Keratinocyte (primary cell): ENCODE measurements at regions not wholly inside any gene's neighbourhood (a gene's known extent, or its start where the extent isn't known, plus 50 kb on each side); places are given as distances from the start of the nearest gene placed in this dataset.

Experiments
- DNase-seq: peaks from one replicate; pipeline ENCODE4 v3.0.0-alpha.2; 2011; ENCODE audit warnings: low read depth, missing footprints, low spot score
- FAIRE-seq: peaks from 2 replicates; lab custom pipeline; 2011; peaks lifted over from hg19 to GRCh38; lab: Jason Lieb, UNC
- H2AFZ ChIP-seq: 2 replicates; pipeline ENCODE4 v1.6.0; 2012; ENCODE audit warnings: low read length, control low read depth, inconsistent platforms; ENCODE audit not compliant: control insufficient read depth
- H3K27ac ChIP-seq: 2 replicates; pipeline ENCODE4 v1.5.1; 2011; ENCODE audit warnings: low read length; ENCODE audit not compliant: control insufficient read depth, insufficient read depth
- H3K27me3 ChIP-seq: 3 replicates; pipeline ENCODE4 v1.6.0; 2011; ENCODE audit warnings: low read length; ENCODE audit not compliant: control insufficient read depth, insufficient read depth; ENCODE audit errors: extremely low read depth
- H3K36me3 ChIP-seq, 2 experiments: 2 replicates in 1 of 2; 3 replicates in 1 of 2; pipeline ENCODE4 v1.5.1; 2011; ENCODE audit warnings: low read length in 2 of 2, mild to moderate bottlenecking in 1 of 2; ENCODE audit not compliant: control insufficient read depth in 2 of 2, insufficient read depth in 2 of 2; ENCODE audit errors: extremely low read depth in 1 of 2
- H3K4me1 ChIP-seq: 3 replicates; pipeline ENCODE4 v1.5.1; 2011; ENCODE audit warnings: low read length; ENCODE audit not compliant: control insufficient read depth, insufficient read depth; ENCODE audit errors: extremely low read depth
- H3K4me2 ChIP-seq: 3 replicates; pipeline ENCODE4 v1.6.0; 2011; ENCODE audit warnings: low read depth, low read length; ENCODE audit not compliant: control insufficient read depth, insufficient read depth; ENCODE audit errors: extremely low read depth
- H3K4me3 ChIP-seq, 3 experiments: fragments of 200-600 bp in 1 of 3; sonication (generic) in 1 of 3; 2 replicates in 2 of 3; 3 replicates in 1 of 3; pipeline ENCODE4 v1.5.1; 2011 to 2016; ENCODE audit warnings: low read length in 3 of 3, mild to moderate bottlenecking in 3 of 3, control low read depth in 2 of 3, inconsistent platforms in 1 of 3, low read depth in 1 of 3, mixed read lengths in 1 of 3, mixed run types in 1 of 3, moderate library complexity in 1 of 3; ENCODE audit not compliant: control insufficient read depth in 2 of 3, insufficient read depth in 2 of 3; ENCODE audit errors: extremely low read depth in 1 of 3
- H3K79me2 ChIP-seq: 2 replicates; pipeline ENCODE4 v1.6.0; 2012; ENCODE audit warnings: low read length; ENCODE audit not compliant: control insufficient read depth, insufficient read depth
- H3K9ac ChIP-seq: 3 replicates; pipeline ENCODE4 v1.6.0; 2011; ENCODE audit warnings: low read length; ENCODE audit not compliant: control insufficient read depth, insufficient read depth; ENCODE audit errors: extremely low read depth
- H3K9me1 ChIP-seq: 3 replicates; pipeline ENCODE4 v1.6.0; 2011; ENCODE audit warnings: low read length; ENCODE audit not compliant: control insufficient read depth, insufficient read depth; ENCODE audit errors: extremely low read depth
- H3K9me3 ChIP-seq: 2 replicates; pipeline ENCODE4 v1.5.1; 2012; ENCODE audit warnings: low read depth, low read length; ENCODE audit not compliant: control insufficient read depth
- H4K20me1 ChIP-seq: 3 replicates; pipeline ENCODE4 v1.6.0; 2011; ENCODE audit warnings: low read length; ENCODE audit not compliant: control insufficient read depth, insufficient read depth; ENCODE audit errors: extremely low read depth
- CTCF ChIP-seq, 3 experiments: IDR thresholded peaks in 1 of 3; conservative IDR thresholded peaks in 1 of 3; optimal IDR thresholded peaks in 1 of 3; 2 replicates in 2 of 3; 3 replicates in 1 of 3; pipeline versions ENCODE3 to v1.5.1; 2011; ENCODE audit warnings: low read length in 3 of 3, mild to moderate bottlenecking in 3 of 3, moderate library complexity in 2 of 3, control low read depth in 1 of 3, inconsistent platforms in 1 of 3; ENCODE audit not compliant: insufficient read depth in 2 of 3; ENCODE audit errors: extremely low read depth in 1 of 3
- EZH2 ChIP-seq: IDR thresholded peaks from one replicate; pipeline ENCODE4 v1.6.1; 2012; ENCODE audit warnings: inconsistent platforms, mild to moderate bottlenecking, low read length, moderate library complexity
- dilution Hi-C: fragments of 300-500 bp; cut with MboI; formaldehyde crosslinking; loops from one replicate; pipeline ENCODE4 v1.7.0; 2020; ENCODE audit warnings: low sequenced_read_pairs; ENCODE audit not compliant: extremely low pct_ligation_motif_present

- Histone ChIP-seq H3K9me1 (no peaks in the 10 kb centered on the region), H3K27me3 (no peaks in the 10 kb centered on the region), H2AFZ (no peak overlapping the region), H3K79me2 (no peaks in the 10 kb centered on the region), H4K20me1 (no peaks in the 10 kb centered on the region), H3K4me3 (no peak overlapping the region), H3K9me3 (no peaks in the 10 kb centered on the region), H3K9ac (no peak overlapping the region), H3K4me2 (no peak overlapping the region), H3K4me1 (no peaks in the 10 kb centered on the region), H3K36me3 (no peaks in the 10 kb centered on the region), H3K27ac (no peak overlapping the region)
- no peak for FAIRE-seq
- TF ChIP-seq EZH2 (no peak), CTCF (optimal IDR thresholded peaks at IDR 0.05 in 1 of 3, IDR thresholded peaks at IDR 0.05 in 1 of 3, conservative IDR thresholded peaks at IDR 0.05 in 1 of 3; ENCODE audit: extremely low read depth in 1 of 3, insufficient read depth in 2 of 3, low read length in 3 of 3) (no peak)
- no peak for DNase-seq
- dilution Hi-C loops = no loop called here
Observed at GRCh38 chr14:84129007-84129406, 1400.9 kb upstream of the FLRT2 start.

- no peak overlapping the region for H3K9ac ChIP-seq
- no peak overlapping the region for H3K27ac ChIP-seq
- dilution Hi-C loops = no loop called here
- no peaks in the 10 kb centered on the region for H3K9me1 ChIP-seq
- no peaks in the 10 kb centered on the region for H3K27me3 ChIP-seq
- no peak for DNase-seq
- no peak for FAIRE-seq
- H3K9me3 ChIP-seq = no peaks in the 10 kb centered on the region
- no peaks in the 10 kb centered on the region for H3K36me3 ChIP-seq
- H3K4me1 ChIP-seq = no peaks in the 10 kb centered on the region
- H2AFZ ChIP-seq = no peak overlapping the region
- H3K4me2 ChIP-seq = no peak overlapping the region
- no peak overlapping the region for H3K4me3 ChIP-seq
- TF ChIP-seq CTCF (optimal IDR thresholded peaks at IDR 0.05 in 1 of 3, IDR thresholded peaks at IDR 0.05 in 1 of 3, conservative IDR thresholded peaks at IDR 0.05 in 1 of 3; ENCODE audit: extremely low read depth in 1 of 3, insufficient read depth in 2 of 3, low read length in 3 of 3) (no peak), EZH2 (no peak)
- no peaks in the 10 kb centered on the region for H4K20me1 ChIP-seq
- H3K79me2 ChIP-seq = no peaks in the 10 kb centered on the region
Observed at GRCh38 chr14:84129941-84130340, 1400.0 kb upstream of the FLRT2 start.
